HG02759 (cell line): ENCODE measurements at regions not wholly inside any gene's neighbourhood (a gene's known extent, or its start where the extent isn't known, plus 50 kb on each side); places are given as distances from the start of the nearest gene placed in this dataset.

Experiments used
- ATAC-seq: cut with Tn5 transposase; IDR thresholded peaks from one replicate; pipeline ENCODE4 v1.9.1; 2021; ENCODE audit warnings: mild to moderate bottlenecking, moderate library complexity; ENCODE audit not compliant: unreplicated experiment

DNA sequence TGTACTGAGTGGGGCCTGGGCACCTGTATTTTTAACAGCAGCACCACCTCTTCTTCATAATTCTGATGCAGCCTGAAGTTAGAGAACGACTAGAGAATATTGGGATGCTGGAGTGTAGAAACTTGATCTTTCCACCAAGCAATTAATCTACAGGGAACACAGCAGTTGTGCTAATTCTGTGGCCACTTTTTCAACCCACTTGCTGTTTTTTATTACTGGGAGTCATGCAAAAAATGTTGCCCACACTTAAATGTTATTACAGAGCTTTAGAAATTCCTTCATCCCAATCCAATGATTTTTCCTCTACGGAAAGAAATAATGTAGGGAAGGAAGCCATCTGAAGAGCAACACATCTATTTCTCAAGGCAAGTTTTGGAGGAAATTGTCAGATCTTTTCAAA, 190.9 kb upstream of the TUT7 start:
- ATAC-seq: no peak

DNA sequence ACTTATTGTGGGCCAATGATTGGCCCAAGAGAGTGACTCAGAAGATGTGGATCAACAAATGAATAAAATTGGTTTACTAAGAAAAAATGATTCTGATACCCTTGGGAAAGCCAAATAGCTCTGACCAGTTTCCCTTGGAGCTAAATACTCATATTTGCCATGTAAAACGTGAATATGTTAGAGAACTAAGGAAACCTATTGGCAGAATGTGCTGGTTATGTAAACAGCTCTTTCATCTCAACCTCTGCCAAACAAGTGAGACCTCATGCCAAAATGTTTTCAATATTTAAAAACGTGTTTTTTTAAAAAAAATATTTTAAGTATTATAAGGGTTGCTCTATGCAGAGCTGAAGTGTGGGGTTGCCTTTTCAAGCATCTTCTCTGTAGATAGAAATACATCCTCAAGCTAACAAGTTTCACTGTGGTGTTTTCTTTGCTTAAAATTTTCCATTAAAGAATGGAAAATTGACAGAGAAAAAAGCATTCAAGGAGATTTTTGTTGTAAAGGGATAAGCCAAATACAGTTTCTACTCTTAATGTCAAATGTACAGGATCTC, 186.9 kb upstream of the TUT7 start:
- no peak for ATAC-seq

DNA sequence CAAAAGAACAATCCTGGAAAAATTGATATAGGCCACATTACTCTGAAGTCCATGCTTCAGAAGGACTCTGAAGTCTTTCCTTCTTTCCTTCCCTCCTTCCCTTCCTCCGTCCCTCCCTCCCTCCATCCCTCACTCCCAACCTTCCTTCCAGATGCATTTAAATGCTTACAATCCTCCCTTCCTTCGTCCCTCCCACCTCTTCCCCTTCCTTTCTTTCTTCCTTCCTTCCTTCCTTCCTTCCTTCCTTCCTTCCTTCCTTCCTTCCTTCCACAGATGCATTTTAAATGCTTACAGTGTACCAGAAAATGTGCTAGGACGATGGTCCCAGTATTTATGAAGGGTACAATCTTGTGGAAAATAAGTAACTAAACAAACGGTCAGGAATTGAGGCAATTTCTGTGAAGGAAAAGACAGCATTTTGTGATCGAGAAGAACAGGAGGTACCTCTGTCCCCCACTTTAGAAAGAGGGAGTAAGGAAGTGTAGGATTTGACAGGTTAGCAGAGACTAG, 181.3 kb upstream of the TUT7 start:
- ATAC-seq: no peak

DNA sequence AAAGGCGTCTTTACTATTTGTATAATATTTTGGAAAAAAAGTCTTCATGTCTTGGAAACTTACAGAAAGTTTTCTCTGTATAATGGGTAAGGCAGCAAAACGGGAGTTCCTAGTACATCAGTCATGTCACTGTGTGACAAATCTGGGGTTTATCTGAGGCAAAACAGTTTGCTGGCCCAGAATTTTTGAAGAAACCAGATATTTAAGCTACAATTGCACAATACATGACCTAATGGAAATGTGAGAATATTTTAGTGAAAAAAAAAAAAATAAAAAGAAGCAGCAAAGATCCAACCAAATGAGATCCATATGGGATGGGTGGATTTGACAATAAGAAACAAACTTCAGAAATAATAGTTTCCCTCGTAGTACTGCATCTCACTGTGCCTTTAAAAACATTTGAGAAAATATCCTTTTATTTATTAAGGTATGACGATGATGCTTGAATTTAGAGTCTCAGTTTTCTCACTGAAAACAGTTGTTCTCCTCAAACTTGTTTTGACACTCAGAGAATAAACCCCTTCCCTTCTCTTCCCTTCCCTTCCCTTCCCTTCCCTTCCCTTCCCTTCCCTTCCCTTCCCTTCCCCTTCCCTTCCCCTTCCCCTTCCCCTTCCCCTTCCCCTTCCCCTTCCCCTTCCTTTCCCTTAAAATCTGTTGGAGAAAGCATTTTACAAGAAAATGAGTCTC, 180.5 kb upstream of the TUT7 start:
- no peak for ATAC-seq

DNA sequence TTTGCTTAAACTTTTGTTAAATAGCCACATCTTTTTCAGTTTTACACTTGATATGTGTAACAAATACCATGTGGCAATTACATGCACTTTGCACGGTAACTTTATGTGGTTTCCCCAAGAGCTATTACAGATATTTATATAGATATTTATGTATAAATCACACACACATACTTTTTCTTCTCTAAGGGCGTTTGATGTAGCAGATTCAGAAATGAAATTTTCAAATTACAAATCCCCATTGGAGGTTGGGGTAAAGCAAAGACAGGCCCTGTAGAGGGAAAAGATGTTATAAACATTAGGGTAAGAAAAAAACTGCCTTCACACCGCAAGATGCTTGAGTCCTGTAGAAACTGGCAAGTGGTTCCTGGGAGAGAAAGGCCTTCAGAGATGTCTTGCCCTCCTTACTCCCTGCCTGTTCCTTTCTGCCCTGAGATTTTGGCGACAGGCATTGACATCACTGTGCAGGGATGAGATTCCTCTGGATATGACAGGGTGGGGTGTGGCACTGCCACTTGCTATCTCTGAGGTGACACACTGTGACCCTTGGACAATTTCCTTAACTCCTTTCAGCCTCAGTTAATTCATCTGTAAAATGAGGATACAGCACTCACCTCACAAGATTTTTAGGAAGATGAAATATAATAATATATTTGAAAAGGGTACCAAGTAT, 177.9 kb upstream of the TUT7 start:
- ATAC-seq: no peak

DNA sequence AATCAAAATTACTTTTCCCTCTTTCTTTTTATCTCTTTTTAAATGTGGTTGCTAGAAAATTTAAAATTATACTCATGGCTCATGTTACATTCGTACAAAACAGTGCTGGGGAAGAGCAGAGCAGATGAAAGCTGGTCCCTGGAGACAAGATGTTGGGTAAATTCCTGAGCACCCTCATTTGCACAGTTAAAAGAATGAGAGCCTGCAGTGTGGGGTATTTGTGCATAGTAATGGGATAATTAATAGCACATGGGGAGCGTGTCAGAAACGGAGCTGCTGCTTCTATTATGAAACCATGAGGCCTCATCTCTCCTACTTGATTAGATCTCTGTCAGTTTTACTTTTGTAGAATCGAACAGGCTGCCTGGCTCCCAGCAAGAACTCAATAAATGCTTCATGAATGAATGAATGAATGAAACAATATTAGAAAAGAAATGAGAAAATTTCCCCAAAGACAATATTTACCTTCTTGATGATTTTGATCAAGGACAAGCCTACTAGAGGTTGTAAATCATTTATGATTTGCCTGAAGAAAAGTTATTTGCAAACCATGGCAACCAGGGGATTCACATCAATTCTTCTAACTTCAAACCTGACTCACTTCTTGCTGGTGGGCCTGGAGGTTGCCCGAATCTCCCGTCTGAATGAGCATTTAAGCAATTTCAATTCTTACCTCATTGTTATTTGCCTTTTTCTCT, 177.2 kb upstream of the TUT7 start:
- no peak for ATAC-seq

DNA sequence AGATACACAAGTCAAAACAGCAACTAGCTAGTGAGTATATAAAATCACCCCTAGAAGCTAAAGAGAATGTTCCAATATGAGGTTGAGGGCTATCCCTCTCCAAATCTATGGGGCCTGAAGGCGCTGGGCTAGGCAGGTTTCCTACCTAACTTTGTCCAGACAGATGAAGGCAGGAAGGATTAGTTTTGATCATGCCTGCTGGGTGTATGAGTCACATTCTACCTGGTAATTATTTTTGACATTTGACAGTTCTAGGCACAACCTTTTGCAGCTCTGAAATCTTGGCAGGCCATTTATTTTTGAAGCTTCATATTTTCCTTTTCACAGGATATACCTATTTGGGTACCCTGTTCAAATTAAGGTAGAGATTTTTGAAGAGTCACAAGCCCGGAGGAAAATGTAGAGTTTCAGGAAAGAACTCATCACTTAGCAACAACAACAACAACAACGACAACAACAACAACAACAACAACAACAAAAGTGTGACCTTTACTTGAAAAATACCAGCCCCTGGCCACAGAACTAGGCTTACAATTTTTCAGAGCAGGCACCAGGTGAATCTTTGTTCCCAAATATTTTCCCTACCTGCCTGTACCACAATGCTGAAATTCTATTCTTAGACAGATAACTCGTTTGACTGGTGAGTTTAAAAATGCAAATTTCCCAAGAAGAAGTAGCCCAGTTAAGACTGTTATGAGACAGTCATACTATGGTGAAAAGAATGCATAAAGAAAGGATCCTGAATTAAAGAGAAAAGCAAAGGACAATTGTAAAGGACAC, 175.5 kb upstream of the TUT7 start:
- no peak for ATAC-seq

DNA sequence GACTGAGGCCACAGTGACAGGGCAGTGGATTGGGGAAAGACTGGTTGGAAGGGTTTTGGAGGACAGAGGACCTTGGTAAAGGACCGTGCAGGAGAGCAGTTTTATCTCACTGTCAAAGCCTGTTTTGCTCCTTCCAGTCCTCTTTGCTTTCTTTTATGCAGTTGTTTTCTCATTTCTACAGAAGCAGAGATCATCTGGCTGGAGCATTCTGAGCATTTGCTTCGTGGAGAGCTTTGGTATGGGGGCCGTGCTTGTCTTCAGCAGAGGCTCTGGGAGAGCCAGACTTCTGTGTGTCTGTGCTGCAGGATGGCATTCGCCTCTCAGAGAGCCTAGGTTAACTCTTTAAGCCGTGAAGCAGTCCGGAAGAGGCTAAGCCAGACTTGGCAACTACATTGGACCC, 171.8 kb upstream of the TUT7 start:
- no peak for ATAC-seq

DNA sequence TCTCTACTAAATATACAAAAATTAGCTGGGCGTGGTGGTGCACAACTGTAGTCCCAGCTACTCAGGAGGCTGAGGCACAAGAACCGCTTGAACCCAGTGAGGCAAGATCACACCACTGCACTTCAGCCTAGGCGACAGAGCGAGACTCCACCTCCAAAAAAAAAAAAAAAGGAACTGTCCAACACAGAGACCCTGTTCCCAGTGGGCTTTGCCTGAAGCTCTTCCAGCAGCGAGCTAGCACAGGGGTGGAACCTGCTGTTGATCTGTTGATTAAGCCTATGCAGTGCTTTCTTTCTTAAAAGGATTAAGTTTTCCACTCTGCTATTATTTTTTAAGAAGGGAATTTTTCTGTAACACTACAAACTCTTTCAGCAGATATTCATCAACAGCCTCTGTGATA, 171.0 kb upstream of the TUT7 start:
- ATAC-seq: no peak

DNA sequence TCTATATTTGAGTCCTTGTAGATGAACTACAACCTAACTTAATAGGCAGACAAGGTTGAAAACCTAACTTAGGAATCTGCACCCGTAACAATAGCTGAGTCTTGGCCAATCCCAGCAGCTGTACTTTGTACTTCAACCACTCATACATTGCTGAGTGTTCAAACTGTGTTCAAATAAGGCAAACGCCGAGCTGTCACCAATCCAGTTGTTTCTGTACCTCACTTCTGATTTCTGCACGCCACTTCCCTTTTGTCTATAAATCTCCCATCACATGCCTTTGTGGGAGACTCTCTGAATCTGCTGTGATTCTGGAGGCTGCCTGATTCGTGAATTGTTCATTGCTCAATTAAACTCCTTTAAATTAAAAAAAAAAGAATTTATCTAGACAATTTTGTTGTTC, 167.8 kb upstream of the TUT7 start:
- ATAC-seq: no peak

DNA sequence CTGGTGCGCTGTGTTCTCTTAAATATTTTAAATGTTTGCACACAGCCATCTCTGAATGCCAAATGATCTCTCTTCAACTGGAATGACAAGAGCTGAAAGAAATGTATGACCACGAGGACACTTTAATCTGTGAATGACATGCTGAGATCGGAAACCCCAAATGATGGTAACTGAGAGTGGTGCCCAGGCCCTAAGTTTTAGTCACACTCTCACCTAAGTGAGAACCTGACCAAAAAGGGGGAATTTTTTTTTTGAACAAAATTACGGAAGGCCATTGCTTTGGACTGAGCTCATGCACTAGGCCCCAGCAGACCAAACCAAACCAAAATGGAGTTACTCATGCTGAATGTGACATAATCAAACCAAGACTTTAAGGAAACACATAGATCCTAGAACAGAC, 167.1 kb upstream of the TUT7 start:
- ATAC-seq: no peak

DNA sequence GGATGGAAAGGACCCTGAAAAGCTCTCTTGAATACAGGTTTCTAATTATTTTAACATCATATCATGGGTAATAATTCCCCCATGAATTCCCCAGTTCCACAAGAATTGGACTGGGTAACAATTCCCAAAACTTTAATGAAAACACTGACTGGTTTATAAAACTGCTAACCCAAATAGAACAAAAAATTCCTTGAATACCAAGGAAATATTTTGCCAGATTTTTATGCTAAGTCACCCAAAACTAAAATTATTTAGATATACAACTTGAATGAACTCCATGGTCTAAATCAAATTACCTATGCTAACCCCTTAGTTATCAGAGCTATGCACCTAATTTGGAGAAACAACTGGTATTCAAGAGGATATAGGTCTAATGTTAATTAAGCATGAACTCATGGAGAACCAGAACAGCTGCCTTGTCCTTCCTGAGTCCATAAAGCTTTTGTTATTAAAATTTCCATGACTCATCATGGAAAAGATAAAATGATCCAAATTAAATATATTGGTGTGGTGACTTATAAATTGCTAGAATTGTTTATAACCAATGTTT, 164.9 kb upstream of the TUT7 start:
- no peak for ATAC-seq

DNA sequence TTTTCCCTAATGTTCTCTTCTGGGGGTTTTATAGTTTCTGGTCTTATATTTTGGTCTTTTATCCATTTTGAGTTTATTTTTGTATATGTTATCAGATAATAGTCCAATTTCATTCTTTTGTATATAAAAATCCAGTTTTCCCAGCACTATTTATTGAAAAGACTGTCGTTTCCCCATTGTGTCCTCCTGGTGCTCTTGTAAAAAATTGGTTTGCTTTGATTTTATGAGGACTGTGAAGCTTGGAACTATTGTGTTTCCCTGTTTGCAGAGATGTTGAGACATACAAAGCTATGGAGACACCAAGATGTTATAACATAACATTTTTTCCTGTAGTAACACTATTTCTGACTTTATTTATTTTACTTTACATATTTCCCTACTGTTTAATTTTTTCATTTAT, 163.3 kb upstream of the TUT7 start:
- ATAC-seq: no peak

DNA sequence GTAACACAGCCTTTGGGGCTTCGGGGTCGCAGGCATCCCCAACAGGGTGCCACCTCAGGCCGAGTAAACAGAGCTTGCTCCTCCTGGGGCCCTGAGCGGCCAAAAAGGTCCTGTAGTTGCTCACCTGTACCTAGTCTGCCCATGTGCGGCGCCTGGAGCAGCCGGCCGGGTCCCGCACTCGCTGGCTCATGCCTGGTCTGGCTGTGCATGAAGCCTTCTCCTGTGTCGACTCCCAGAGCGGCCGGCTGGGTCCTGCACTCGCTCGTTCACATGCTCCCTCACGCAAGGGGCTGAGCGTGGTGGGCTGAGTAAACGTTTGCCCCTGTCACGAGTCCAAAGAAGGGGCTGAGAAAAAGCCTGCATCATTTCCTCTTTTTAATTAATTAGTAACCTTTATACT, 162.4 kb upstream of the TUT7 start:
- ATAC-seq: no peak

DNA sequence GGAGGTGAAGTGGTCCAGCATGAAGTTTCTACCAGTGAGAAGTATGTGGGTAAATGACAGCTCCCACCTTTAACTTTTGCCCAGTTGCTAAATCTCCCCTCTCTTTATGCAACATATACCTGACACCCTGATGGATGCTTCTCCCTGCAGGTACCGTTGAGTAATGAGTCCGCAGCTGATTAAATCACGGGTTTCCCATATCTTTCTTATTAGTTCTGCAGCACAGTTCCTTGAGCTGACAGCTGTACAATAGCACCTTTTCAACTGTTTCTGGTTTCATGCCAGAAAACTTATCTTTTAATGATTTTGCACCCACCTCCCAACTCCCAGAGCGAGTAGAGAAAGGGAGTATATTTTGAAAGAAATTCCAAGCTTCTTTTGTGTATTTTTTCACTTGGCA, 161.0 kb upstream of the TUT7 start:
- no peak for ATAC-seq

DNA sequence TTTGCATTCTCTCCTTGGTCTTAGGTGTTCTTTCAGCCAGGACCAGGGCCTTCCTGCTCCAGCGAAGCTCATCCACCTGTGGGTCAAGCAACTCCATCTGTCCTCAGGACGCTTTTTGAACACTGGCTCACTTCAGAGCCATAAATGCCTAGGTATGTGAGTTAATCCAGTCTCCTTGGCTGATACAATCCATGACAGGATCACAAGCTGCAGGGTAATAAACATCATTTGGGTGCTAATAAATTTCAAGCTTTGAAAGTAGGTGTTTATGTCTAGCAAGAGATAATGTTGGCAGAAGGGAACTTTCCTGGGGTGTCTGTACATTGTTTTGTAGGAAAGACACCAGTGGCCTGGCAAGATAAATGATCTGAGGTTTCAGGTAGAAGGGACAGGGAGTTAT, 159.2 kb upstream of the TUT7 start:
- ATAC-seq: no peak

DNA sequence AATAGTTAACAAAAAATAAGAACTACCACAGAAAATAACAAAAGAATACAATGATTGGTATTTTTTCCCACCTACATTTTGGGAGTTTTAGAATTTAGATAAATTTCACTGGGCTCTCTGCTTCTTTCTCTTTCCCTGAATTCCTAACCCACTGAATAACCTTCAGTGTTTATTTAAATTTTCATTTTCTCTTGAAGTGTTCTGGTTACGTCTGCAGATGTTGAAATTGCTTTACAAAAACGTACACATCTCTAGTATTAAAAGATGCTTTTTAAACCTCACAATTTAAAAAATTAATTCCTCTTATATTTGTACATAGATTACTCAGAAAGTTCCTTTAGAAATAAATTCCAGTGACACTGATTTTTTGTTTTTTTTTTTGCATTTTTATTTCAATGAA, 158.7 kb upstream of the TUT7 start:
- no peak for ATAC-seq

DNA sequence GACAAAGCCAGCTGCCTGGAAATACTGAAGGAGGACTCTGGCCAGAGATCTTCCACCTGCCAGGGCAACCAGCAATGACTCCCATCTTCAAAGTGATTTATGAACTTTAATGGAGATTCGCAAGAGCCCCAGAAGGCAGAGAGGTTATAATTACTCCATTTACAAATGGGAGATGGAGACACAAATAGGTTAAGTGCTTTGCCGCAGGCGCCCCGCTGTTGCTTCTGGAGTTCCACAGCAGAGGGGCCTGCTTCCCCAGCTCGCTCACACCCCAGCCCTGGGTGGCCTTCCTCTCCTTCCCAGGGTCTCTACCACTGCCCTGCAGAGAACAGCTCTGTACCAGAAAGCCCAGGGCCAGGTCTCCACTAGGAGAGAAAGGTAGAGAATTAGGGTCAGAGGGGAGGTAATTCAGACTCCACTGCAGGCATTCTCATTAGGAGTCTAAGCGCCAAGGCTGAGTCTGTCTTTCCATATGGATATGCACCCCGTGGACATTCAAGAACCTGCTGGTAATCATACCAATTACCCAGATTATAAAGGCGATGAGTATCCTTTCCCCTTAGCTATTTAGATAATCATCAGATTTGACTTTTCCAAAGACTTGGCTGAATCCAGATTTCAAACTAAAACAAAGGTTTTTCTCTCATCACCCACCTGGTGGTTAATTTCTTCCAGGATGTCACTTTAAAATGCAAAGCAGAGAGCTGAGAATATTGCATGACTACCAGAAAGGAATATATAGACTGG, 157.6 kb upstream of the TUT7 start:
- ATAC-seq: no peak

DNA sequence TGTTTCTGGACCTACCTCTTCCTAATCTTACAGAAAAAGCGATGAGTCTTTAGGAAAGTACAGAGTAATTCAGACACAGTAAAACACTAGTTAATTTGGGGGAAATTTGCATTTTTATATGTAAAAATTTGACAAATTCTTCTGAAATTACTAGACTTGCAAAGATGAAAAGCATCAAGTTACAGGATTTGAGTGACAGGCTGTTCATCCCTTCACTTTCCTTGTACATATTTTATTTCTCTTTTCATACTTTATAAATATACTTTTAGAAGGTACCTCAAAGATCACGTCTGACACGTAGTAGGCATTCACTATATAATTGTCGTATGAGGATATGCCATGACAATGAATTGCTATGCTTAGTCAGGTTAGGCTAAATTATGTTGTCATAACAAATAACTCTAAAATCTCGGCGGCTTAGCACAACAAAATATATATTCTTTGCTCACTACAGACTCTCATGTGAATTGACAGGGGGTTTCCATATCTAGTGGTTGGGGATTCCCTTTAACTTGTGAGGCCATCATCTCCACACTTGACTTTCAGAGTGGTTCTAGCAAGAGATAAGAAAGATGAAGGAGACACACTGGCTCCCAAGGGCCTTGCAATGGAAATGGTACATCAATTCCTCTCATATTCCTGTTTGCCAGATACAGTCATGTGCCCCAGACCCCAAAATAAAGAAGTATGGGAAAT, 154.1 kb upstream of the TUT7 start:
- peak; percentile 73 for ATAC-seq
